Activated CD4-positive, alpha-beta memory T cell treated with anti-CD3 and anti-CD28 coated beads, Interleukin-2, amount 10 ng/mL, durations not matched to agents 7 days and 5 days (primary cell): ENCODE measurements at regions not wholly inside any gene's neighbourhood (a gene's known extent, or its start where the extent isn't known, plus 50 kb on each side); places are given as distances from the start of the nearest gene placed in this dataset.

Experiments
- CTCF ChIA-PET: fragments of 350-600 bp; sonication (Branson Sonifier 250); formaldehyde crosslinking; loops from one replicate; lab custom pipeline; 2021; ENCODE audit warnings: antibody characterized with exemption, inconsistent platforms; lab: Charles Lee
- POLR2A ChIA-PET: fragments of 350-600 bp; sonication (Branson Sonifier 250); formaldehyde crosslinking; loops from one replicate; lab custom pipeline; 2021; ENCODE audit warnings: antibody characterized with exemption; lab: Charles Lee
- DNase-seq: peaks from one replicate; pipeline ENCODE4 v3.0.0-alpha.2; 2020
- H3K27ac Mint-ChIP-seq: one replicate; pipeline ENCODE4 v1.8.0; 2021; ENCODE audit warnings: mild to moderate bottlenecking, mixed read lengths
- H3K27me3 Mint-ChIP-seq: one replicate; pipeline ENCODE4 v1.8.0; 2021; ENCODE audit warnings: mixed read lengths
- H3K36me3 Mint-ChIP-seq: one replicate; pipeline ENCODE4 v1.8.0; 2021; ENCODE audit warnings: low read depth, mixed read lengths
- H3K4me1 Mint-ChIP-seq: one replicate; pipeline ENCODE4 v1.8.0; 2021; ENCODE audit warnings: mixed read lengths
- H3K4me3 Mint-ChIP-seq: one replicate; pipeline ENCODE4 v1.8.0; 2021; ENCODE audit warnings: mild to moderate bottlenecking, mixed read lengths
- H3K9me3 Mint-ChIP-seq: one replicate; pipeline ENCODE4 v1.8.0; 2021; ENCODE audit warnings: mixed read lengths

- H3K4me3 Mint-ChIP-seq = no peak overlapping the region
Observed at GRCh38 chr10:113219446-113219845, 269.4 kb downstream of the TCF7L2 start.

GRCh38 chr10:113221756-113222168, 271.7 kb downstream of the TCF7L2 start:
- ChIA-PET POLR2A (no interaction called here), CTCF (no interaction called here)
- H3K9me3 Mint-ChIP-seq = no peaks in the 10 kb centered on the region
- peaks cover 7% of the 10 kb centered on the region for H3K4me1 Mint-ChIP-seq
- no peak for DNase-seq
- no peaks in the 10 kb centered on the region for H3K36me3 Mint-ChIP-seq
- peaks cover 31% of the 10 kb centered on the region for H3K27me3 Mint-ChIP-seq
- no peak overlapping the region for H3K27ac Mint-ChIP-seq
- no peak overlapping the region for H3K4me3 Mint-ChIP-seq

More at GRCh38 chr10:113219446-113219845, 269.4 kb downstream of the TCF7L2 start:
- ChIA-PET CTCF (no interaction called here), POLR2A (no interaction called here)
- no peaks in the 10 kb centered on the region for H3K36me3 Mint-ChIP-seq
- H3K27me3 Mint-ChIP-seq = peaks cover 18% of the 10 kb centered on the region
- H3K4me1 Mint-ChIP-seq = peaks cover 4% of the 10 kb centered on the region
- no peak for DNase-seq
- H3K9me3 Mint-ChIP-seq = no peaks in the 10 kb centered on the region
- H3K27ac Mint-ChIP-seq = no peak overlapping the region

- H3K36me3 Mint-ChIP-seq = no peaks in the 10 kb centered on the region
- POLR2A ChIA-PET = no interaction called here
- H3K4me3 Mint-ChIP-seq = no peak overlapping the region
- peaks cover 7% of the 10 kb centered on the region for H3K4me1 Mint-ChIP-seq
- no peaks in the 10 kb centered on the region for H3K9me3 Mint-ChIP-seq
- H3K27me3 Mint-ChIP-seq = peaks cover 35% of the 10 kb centered on the region
- CTCF ChIA-PET = no interaction called here
- DNase-seq = no peak
- H3K27ac Mint-ChIP-seq = no peak overlapping the region
Observed at GRCh38 chr10:113222207-113222606, 272.2 kb downstream of the TCF7L2 start.

GRCh38 chr10:113225364-113225763, 275.3 kb downstream of the TCF7L2 start:
- H3K4me1 Mint-ChIP-seq = peaks cover 7% of the 10 kb centered on the region
- ChIA-PET CTCF (no interaction called here), POLR2A (no interaction called here)
- no peak overlapping the region for H3K4me3 Mint-ChIP-seq
- no peak for DNase-seq
- no peaks in the 10 kb centered on the region for H3K36me3 Mint-ChIP-seq
- peaks cover 42% of the 10 kb centered on the region for H3K27me3 Mint-ChIP-seq
- no peaks in the 10 kb centered on the region for H3K9me3 Mint-ChIP-seq
- no peak overlapping the region for H3K27ac Mint-ChIP-seq

- Mint-ChIP-seq H3K4me3 (no peak overlapping the region), H3K27ac (no peak overlapping the region), H3K4me1 (peaks cover 7% of the 10 kb centered on the region), H3K9me3 (no peaks in the 10 kb centered on the region), H3K36me3 (no peaks in the 10 kb centered on the region), H3K27me3 (peaks cover 42% of the 10 kb centered on the region)
- DNase-seq = no peak
- ChIA-PET CTCF (no interaction called here), POLR2A (no interaction called here)
Observed at GRCh38 chr10:113225903-113226302, 275.9 kb downstream of the TCF7L2 start.

GRCh38 chr10:113226399-113226798, 276.4 kb downstream of the TCF7L2 start:
- no peak overlapping the region for H3K4me3 Mint-ChIP-seq
- H3K27me3 Mint-ChIP-seq = peaks cover 39% of the 10 kb centered on the region
- peaks cover 7% of the 10 kb centered on the region for H3K4me1 Mint-ChIP-seq
- no peaks in the 10 kb centered on the region for H3K36me3 Mint-ChIP-seq
- CTCF ChIA-PET = no interaction called here
- H3K27ac Mint-ChIP-seq = no peak overlapping the region
- POLR2A ChIA-PET = no interaction called here
- no peaks in the 10 kb centered on the region for H3K9me3 Mint-ChIP-seq
- no peak for DNase-seq

GRCh38 chr10:113226831-113227445, 276.9 kb downstream of the TCF7L2 start:
- H3K4me3 Mint-ChIP-seq = no peak overlapping the region
- H3K4me1 Mint-ChIP-seq = peaks cover 6% of the 10 kb centered on the region
- POLR2A ChIA-PET = no interaction called here
- H3K27me3 Mint-ChIP-seq = peaks cover 36% of the 10 kb centered on the region
- CTCF ChIA-PET = no interaction called here
- no peak for DNase-seq
- no peak overlapping the region for H3K27ac Mint-ChIP-seq
- no peaks in the 10 kb centered on the region for H3K9me3 Mint-ChIP-seq
- H3K36me3 Mint-ChIP-seq = no peaks in the 10 kb centered on the region

- Mint-ChIP-seq H3K9me3 (no peaks in the 10 kb centered on the region), H3K4me3 (no peak overlapping the region), H3K36me3 (no peaks in the 10 kb centered on the region), H3K4me1 (peaks cover 4% of the 10 kb centered on the region), H3K27ac (no peak overlapping the region), H3K27me3 (peaks cover 30% of the 10 kb centered on the region)
- ChIA-PET POLR2A (no interaction called here), CTCF (no interaction called here)
- DNase-seq = no peak
Observed at GRCh38 chr10:113228530-113228929, 278.5 kb downstream of the TCF7L2 start.

- H3K9me3 Mint-ChIP-seq = no peaks in the 10 kb centered on the region
- peaks cover 24% of the 10 kb centered on the region for H3K27me3 Mint-ChIP-seq
- H3K4me1 Mint-ChIP-seq = peaks cover 4% of the 10 kb centered on the region
- H3K27ac Mint-ChIP-seq = no peak overlapping the region
- CTCF ChIA-PET = no interaction called here
- no peak overlapping the region for H3K4me3 Mint-ChIP-seq
- no peak for DNase-seq
- no peaks in the 10 kb centered on the region for H3K36me3 Mint-ChIP-seq
- POLR2A ChIA-PET = no interaction called here
Observed at GRCh38 chr10:113230011-113230610, 280.1 kb downstream of the TCF7L2 start.

GRCh38 chr10:113232928-113233511, 283.0 kb downstream of the TCF7L2 start:
- no peak overlapping the region for H3K4me3 Mint-ChIP-seq
- H3K36me3 Mint-ChIP-seq = no peaks in the 10 kb centered on the region
- H3K27ac Mint-ChIP-seq = no peak overlapping the region
- DNase-seq = no peak
- no peaks in the 10 kb centered on the region for H3K9me3 Mint-ChIP-seq
- H3K4me1 Mint-ChIP-seq = no peaks in the 10 kb centered on the region
- CTCF ChIA-PET = no interaction called here
- POLR2A ChIA-PET = no interaction called here
- H3K27me3 Mint-ChIP-seq = peaks cover 3% of the 10 kb centered on the region

- Mint-ChIP-seq H3K4me1 (no peaks in the 10 kb centered on the region), H3K36me3 (no peaks in the 10 kb centered on the region), H3K27ac (no peak overlapping the region), H3K4me3 (no peak overlapping the region), H3K27me3 (no peaks in the 10 kb centered on the region), H3K9me3 (no peaks in the 10 kb centered on the region)
- ChIA-PET POLR2A (no interaction called here), CTCF (no interaction called here)
- no peak for DNase-seq
Observed at GRCh38 chr10:113234481-113234880, 284.4 kb downstream of the TCF7L2 start.

- ChIA-PET POLR2A (no interaction called here), CTCF (no interaction called here)
- H3K9me3 Mint-ChIP-seq = no peaks in the 10 kb centered on the region
- no peak overlapping the region for H3K27ac Mint-ChIP-seq
- no peaks in the 10 kb centered on the region for H3K4me1 Mint-ChIP-seq
- H3K27me3 Mint-ChIP-seq = no peaks in the 10 kb centered on the region
- DNase-seq = no peak
- no peaks in the 10 kb centered on the region for H3K36me3 Mint-ChIP-seq
- H3K4me3 Mint-ChIP-seq = no peak overlapping the region
Observed at GRCh38 chr10:113235508-113235907, 285.5 kb downstream of the TCF7L2 start.

GRCh38 chr10:113236998-113237397, 287.0 kb downstream of the TCF7L2 start:
- ChIA-PET POLR2A (no interaction called here), CTCF (no interaction called here)
- Mint-ChIP-seq H3K27me3 (no peaks in the 10 kb centered on the region), H3K36me3 (no peaks in the 10 kb centered on the region), H3K4me1 (no peaks in the 10 kb centered on the region), H3K27ac (no peak overlapping the region), H3K4me3 (no peak overlapping the region), H3K9me3 (no peaks in the 10 kb centered on the region)
- DNase-seq = no peak
